ENCODE measurements at regions not wholly inside any gene's neighbourhood (a gene's known extent, or its start where the extent isn't known, plus 50 kb on each side); places are given as distances from the start of the nearest gene placed in this dataset.

- TF ChIP-seq CTCF (IDR thresholded peaks at IDR 0.05; ENCODE audit: low read length) (no peak), EZH2 (optimal IDR thresholded peaks at IDR 0.05; ENCODE audit: low read depth, low read length) (no peak)
These were observed 376.5 kb upstream of the MARCKS start for GRCh38 chr6:113480616-113481015.

Measured in MM.1S (cell line).